GM12874 (cell line): ENCODE measurements at regions not wholly inside any gene's neighbourhood (a gene's known extent, or its start where the extent isn't known, plus 50 kb on each side); places are given as distances from the start of the nearest gene placed in this dataset.

Source experiments
- TF ChIP-seq, protein P1 (sequence below): IDR thresholded peaks from 2 replicates; pipeline ENCODE4 v1.5.1; 2011; ENCODE audit warnings: low read depth, mild to moderate bottlenecking, control low read depth, low read length, moderate library complexity; ENCODE audit not compliant: insufficient read depth

DNA sequence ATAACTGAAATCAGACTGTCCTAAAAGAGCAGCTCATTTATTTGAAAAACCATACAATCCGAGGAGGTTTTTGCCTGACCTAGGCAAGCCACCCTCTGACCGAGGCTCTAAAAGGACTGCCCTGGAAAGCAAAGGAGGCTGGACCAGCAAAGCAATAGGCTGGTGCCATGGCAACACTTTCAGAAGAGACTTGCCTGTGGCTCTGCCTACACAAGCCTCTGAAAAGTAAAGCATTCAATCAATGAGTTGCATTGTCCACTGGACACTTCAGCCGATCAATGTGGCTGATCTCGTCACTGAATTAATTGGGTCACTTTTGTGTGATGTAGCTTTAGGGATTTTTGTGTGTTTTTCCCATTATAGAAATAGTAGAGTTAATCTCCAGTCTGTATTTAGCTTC lies 99.1 kb upstream of the SEMA6D start:
- TF ChIP-seq, protein P1, sequence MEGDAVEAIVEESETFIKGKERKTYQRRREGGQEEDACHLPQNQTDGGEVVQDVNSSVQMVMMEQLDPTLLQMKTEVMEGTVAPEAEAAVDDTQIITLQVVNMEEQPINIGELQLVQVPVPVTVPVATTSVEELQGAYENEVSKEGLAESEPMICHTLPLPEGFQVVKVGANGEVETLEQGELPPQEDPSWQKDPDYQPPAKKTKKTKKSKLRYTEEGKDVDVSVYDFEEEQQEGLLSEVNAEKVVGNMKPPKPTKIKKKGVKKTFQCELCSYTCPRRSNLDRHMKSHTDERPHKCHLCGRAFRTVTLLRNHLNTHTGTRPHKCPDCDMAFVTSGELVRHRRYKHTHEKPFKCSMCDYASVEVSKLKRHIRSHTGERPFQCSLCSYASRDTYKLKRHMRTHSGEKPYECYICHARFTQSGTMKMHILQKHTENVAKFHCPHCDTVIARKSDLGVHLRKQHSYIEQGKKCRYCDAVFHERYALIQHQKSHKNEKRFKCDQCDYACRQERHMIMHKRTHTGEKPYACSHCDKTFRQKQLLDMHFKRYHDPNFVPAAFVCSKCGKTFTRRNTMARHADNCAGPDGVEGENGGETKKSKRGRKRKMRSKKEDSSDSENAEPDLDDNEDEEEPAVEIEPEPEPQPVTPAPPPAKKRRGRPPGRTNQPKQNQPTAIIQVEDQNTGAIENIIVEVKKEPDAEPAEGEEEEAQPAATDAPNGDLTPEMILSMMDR, result no peak

- TF ChIP-seq, protein P1, result no peak
These were observed 96.2 kb upstream of the SEMA6D start for GRCh38 chr15:47620960-47621681.

- TF ChIP-seq, protein P1, result no peak
These were observed 95.2 kb upstream of the SEMA6D start for GRCh38 chr15:47622055-47622454.

DNA sequence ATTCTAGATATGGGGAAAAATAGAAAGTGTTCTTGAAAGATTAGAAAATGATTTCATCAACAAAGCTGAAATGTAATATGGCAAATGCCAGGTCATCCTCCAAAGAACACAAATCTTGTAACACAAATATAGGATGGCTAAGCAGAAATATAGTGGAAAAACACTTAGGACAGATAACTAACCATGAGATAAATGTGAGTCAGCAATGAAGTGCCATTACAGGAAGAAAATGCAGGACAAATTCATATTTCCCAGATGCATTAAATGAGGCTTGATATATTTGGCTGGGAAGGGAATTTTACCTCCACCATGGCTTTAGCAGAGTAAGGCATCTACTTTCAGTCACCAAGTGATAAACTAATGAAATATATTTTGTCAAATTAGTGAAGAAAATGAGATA lies 92.8 kb upstream of the SEMA6D start:
- TF ChIP-seq, protein P1, result no peak

DNA sequence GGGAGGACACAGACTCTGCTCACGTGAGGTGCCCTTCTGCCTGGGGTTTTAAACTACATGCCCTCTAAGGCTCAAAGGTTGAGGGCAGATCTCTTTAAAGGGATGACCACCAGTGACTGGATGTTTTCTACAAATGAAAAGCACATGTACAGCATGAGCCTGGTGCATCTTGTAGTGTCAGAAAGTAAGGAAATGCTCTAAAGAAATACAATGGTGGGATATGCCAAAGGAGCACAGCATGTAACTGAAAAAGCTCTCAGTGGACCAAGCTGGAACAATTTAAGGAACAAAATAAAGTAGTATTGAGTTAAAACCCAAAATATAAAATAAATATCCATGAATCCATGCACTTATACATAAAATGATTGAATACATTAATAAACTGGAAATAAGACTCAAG lies 78.3 kb upstream of the SEMA6D start:
- TF ChIP-seq, protein P1, result no peak

GRCh38 chr15:47640079-47640478 lies 77.2 kb upstream of the SEMA6D start:
- TF ChIP-seq, protein P1, result no peak

- TF ChIP-seq, protein P1, result no peak
These were observed 76.4 kb upstream of the SEMA6D start for GRCh38 chr15:47640901-47641300.
